GM19452 (cell line): ENCODE measurements at regions not wholly inside any gene's neighbourhood (a gene's known extent, or its start where the extent isn't known, plus 50 kb on each side); places are given as distances from the start of the nearest gene placed in this dataset.
"Not testable (repeated sequence)": the region's sequence is repeated elsewhere in the genome, so short reads cannot be mapped to it uniquely, and the experiment has no call there.

Experiments
- ATAC-seq: cut with Tn5 transposase; IDR thresholded peaks from one replicate; pipeline ENCODE4 v1.9.1; 2021; ENCODE audit not compliant: unreplicated experiment

- no peak for ATAC-seq
Observed at GRCh38 chr2:142395291-142395690, 264.5 kb upstream of the LRP1B start.

- ATAC-seq, result no peak
Observed at GRCh38 chr2:142380372-142380771, 249.6 kb upstream of the LRP1B start.

- ATAC-seq, result not testable (repeated sequence)
Observed at GRCh38 chr2:142362069-142362468, 231.3 kb upstream of the LRP1B start.

GRCh38 chr2:142347751-142348150 is 216.9 kb upstream of the LRP1B start:
- no peak for ATAC-seq

GRCh38 chr2:142339261-142339660 is 208.4 kb upstream of the LRP1B start:
- no peak for ATAC-seq

- ATAC-seq, result no peak
Observed at GRCh38 chr2:142332196-142332595, 201.4 kb upstream of the LRP1B start.

GRCh38 chr2:142330458-142330857 is 199.6 kb upstream of the LRP1B start:
- ATAC-seq, result no peak

GRCh38 chr2:142325870-142326269 is 195.1 kb upstream of the LRP1B start:
- ATAC-seq, result no peak

- no peak for ATAC-seq
Observed at GRCh38 chr2:142323206-142323605, 192.4 kb upstream of the LRP1B start.

- ATAC-seq, result no peak
Observed at GRCh38 chr2:142321706-142322280, 191.0 kb upstream of the LRP1B start.

- no peak for ATAC-seq
Observed at GRCh38 chr2:142320067-142320466, 189.3 kb upstream of the LRP1B start.

GRCh38 chr2:142316049-142316448 is 185.2 kb upstream of the LRP1B start:
- ATAC-seq, result no peak

GRCh38 chr2:142315346-142315745 is 184.5 kb upstream of the LRP1B start:
- no peak for ATAC-seq

GRCh38 chr2:142314164-142314563 is 183.3 kb upstream of the LRP1B start:
- no peak for ATAC-seq

- ATAC-seq, result no peak
Observed at GRCh38 chr2:142310530-142310929, 179.7 kb upstream of the LRP1B start.

- no peak for ATAC-seq
Observed at GRCh38 chr2:142308744-142309143, 177.9 kb upstream of the LRP1B start.

- no peak for ATAC-seq
Observed at GRCh38 chr2:142307616-142308115, 176.8 kb upstream of the LRP1B start.

- no peak for ATAC-seq
Observed at GRCh38 chr2:142307086-142307485, 176.3 kb upstream of the LRP1B start.

- ATAC-seq, result no peak
Observed at GRCh38 chr2:142306131-142306530, 175.3 kb upstream of the LRP1B start.

- no peak for ATAC-seq
Observed at GRCh38 chr2:142300517-142300916, 169.7 kb upstream of the LRP1B start.

GRCh38 chr2:142299021-142299420 is 168.2 kb upstream of the LRP1B start:
- no peak for ATAC-seq

- ATAC-seq, result no peak
Observed at GRCh38 chr2:142294225-142294624, 163.4 kb upstream of the LRP1B start.

GRCh38 chr2:142291969-142292368 is 161.2 kb upstream of the LRP1B start:
- ATAC-seq, result no peak
